ENCODE measurements at regions not wholly inside any gene's neighbourhood (a gene's known extent, or its start where the extent isn't known, plus 50 kb on each side); places are given as distances from the start of the nearest gene placed in this dataset.

DNA sequence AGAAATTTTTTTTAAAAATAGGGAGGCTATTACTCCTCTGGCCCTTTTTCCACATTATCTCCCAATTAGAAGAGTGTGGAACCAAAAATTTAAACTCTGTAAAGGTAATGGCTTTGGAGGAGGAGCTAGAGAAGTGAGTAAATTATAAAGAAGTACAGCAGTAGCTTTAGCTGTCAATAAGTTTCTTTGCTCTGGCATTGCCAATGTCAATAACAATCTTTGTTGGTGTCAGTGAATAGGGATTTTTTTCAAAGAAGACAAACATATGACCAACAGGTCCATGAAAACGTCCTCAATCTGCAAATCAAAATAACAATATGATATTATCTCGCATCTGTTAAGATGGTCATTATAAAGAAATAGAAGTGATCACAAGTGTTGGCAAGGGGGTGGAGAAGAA lies 227.1 kb upstream of the MBL2 start:
- no peak overlapping the region for H3K27ac ChIP-seq (ENCODE audit: low read depth, low read length)
- H3K4me1 ChIP-seq (ENCODE audit: control insufficient read depth, insufficient read depth, low read length, unreplicated experiment): no peaks in the 10 kb centered on the region
- H2AFZ ChIP-seq (ENCODE audit: low read length, unreplicated experiment): no peak overlapping the region
- H3K27me3 ChIP-seq (ENCODE audit: insufficient read depth, low read length): no peaks in the 10 kb centered on the region
- H3K79me2 ChIP-seq (ENCODE audit: control insufficient read depth, insufficient read depth, low read length, unreplicated experiment): no peaks in the 10 kb centered on the region
- H3K4me3 ChIP-seq (ENCODE audit: low read depth, low read length): no peak overlapping the region
- no peaks in the 10 kb centered on the region for H3K36me3 ChIP-seq (ENCODE audit: insufficient read depth, low read length)

DNA sequence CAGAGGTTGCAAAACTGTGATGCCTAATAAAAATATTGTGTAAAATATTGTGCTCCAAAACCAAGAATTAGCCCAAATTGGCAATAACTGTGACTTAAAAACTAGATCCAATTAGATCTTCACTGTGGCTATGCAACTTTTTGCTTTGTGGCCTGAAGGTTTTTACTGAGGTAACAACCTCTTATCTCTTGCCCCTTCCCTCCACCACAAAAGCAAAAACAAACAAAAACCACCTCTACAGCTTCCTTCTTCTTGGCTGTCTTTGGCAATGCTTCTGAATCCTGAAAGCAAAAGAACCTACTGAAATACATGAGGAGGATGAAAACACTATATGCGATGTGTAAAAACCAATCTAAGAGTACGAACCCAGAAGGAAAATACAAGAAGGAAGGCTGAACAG lies 226.7 kb upstream of the MBL2 start:
- Histone ChIP-seq H3K79me2 (ENCODE audit: control insufficient read depth, insufficient read depth, low read length, unreplicated experiment) (no peaks in the 10 kb centered on the region), H3K36me3 (ENCODE audit: insufficient read depth, low read length) (no peaks in the 10 kb centered on the region), H2AFZ (ENCODE audit: low read length, unreplicated experiment) (no peak overlapping the region), H3K27ac (ENCODE audit: low read depth, low read length) (no peak overlapping the region), H3K27me3 (ENCODE audit: insufficient read depth, low read length) (no peaks in the 10 kb centered on the region), H3K4me3 (ENCODE audit: low read depth, low read length) (no peak overlapping the region), H3K4me1 (ENCODE audit: control insufficient read depth, insufficient read depth, low read length, unreplicated experiment) (no peaks in the 10 kb centered on the region)

DNA sequence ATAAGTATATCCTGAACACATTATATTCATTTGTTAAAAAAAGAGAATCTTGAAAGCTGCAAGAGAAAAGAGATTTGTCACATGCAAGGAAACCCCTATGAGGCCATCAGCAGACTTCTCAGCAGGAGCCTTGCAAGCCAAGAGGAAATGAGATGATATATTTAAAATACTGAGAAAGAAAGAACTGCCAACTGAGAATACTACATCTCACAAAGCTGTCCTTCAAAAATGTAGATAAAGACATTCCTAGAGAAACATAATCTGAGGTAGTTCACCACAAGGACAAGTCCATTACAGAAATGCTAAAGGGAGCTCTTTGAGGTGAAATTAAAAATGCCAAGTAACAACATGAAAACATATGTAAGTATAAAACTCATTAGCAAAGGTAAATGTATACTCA lies 224.4 kb upstream of the MBL2 start:
- Histone ChIP-seq H3K79me2 (ENCODE audit: control insufficient read depth, insufficient read depth, low read length, unreplicated experiment) (no peaks in the 10 kb centered on the region), H3K27me3 (ENCODE audit: insufficient read depth, low read length) (no peaks in the 10 kb centered on the region), H2AFZ (ENCODE audit: low read length, unreplicated experiment) (no peak overlapping the region), H3K36me3 (ENCODE audit: insufficient read depth, low read length) (no peaks in the 10 kb centered on the region), H3K4me1 (ENCODE audit: control insufficient read depth, insufficient read depth, low read length, unreplicated experiment) (no peaks in the 10 kb centered on the region), H3K4me3 (ENCODE audit: low read depth, low read length) (no peak overlapping the region), H3K27ac (ENCODE audit: low read depth, low read length) (no peak overlapping the region)

DNA sequence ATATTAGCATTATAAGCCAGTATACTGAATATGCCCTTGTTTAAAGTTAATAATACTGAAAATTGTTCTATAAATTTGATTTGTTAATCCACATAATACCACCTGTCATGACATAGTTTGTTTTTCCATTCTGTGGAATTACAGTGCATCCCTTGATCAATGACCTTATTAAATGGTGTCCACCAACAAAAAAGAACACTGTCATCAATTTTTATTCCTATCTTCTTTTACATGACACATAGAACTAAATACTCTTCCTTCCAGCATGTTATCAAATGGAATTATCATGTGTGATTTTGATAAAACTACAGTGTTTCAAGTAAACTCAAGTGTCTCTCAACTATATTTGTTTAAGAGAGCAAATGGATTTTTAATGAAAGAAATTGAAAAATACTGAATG lies 221.8 kb upstream of the MBL2 start:
- no peak overlapping the region for H3K4me3 ChIP-seq (ENCODE audit: low read depth, low read length)
- no peaks in the 10 kb centered on the region for H3K27me3 ChIP-seq (ENCODE audit: insufficient read depth, low read length)
- no peaks in the 10 kb centered on the region for H3K4me1 ChIP-seq (ENCODE audit: control insufficient read depth, insufficient read depth, low read length, unreplicated experiment)
- no peak overlapping the region for H2AFZ ChIP-seq (ENCODE audit: low read length, unreplicated experiment)
- H3K27ac ChIP-seq (ENCODE audit: low read depth, low read length): no peak overlapping the region
- no peaks in the 10 kb centered on the region for H3K36me3 ChIP-seq (ENCODE audit: insufficient read depth, low read length)
- H3K79me2 ChIP-seq (ENCODE audit: control insufficient read depth, insufficient read depth, low read length, unreplicated experiment): no peaks in the 10 kb centered on the region

DNA sequence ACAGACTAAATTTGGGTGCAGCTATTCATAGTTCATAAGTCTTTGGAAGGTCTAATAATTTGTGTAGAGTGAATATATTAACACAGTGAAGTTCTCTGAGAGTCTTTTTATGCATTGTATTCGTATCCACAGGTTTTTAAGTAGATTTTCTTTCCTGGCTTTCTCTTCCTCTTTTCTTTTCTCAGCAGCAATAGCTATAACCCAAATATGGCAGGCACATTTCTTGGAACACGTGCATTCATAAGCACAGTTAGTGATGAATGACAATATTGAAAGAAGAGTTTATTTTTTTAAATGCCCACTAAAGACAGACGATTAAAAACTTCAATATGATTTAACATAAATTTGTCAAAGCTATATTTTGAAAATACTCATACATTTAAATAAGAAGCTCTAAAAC lies 220.5 kb upstream of the MBL2 start:
- Histone ChIP-seq H3K4me3 (ENCODE audit: low read depth, low read length) (no peak overlapping the region), H2AFZ (ENCODE audit: low read length, unreplicated experiment) (no peak overlapping the region), H3K36me3 (ENCODE audit: insufficient read depth, low read length) (no peaks in the 10 kb centered on the region), H3K27ac (ENCODE audit: low read depth, low read length) (no peak overlapping the region), H3K79me2 (ENCODE audit: control insufficient read depth, insufficient read depth, low read length, unreplicated experiment) (no peaks in the 10 kb centered on the region), H3K27me3 (ENCODE audit: insufficient read depth, low read length) (no peaks in the 10 kb centered on the region), H3K4me1 (ENCODE audit: control insufficient read depth, insufficient read depth, low read length, unreplicated experiment) (no peaks in the 10 kb centered on the region)

DNA sequence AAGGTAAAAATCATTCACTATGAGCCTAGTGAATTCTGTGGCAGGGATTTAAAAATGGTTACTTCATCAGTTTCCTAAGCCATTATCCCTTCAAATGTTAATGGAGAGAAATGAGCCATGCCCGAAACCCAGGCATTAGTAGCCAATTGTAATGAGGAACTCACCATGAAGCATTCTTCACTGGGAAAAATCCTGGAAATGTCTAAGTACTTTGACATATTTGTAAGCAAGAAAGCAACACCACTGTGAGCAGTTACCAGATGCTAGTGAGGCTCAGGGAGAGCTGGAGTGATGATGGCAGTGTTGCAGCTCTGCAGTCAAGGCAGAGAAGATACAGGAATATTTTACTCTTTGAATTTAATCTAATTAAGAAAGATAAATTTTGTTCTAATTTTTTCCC lies 220.0 kb upstream of the MBL2 start:
- H2AFZ ChIP-seq (ENCODE audit: low read length, unreplicated experiment): no peak overlapping the region
- H3K36me3 ChIP-seq (ENCODE audit: insufficient read depth, low read length): no peaks in the 10 kb centered on the region

DNA sequence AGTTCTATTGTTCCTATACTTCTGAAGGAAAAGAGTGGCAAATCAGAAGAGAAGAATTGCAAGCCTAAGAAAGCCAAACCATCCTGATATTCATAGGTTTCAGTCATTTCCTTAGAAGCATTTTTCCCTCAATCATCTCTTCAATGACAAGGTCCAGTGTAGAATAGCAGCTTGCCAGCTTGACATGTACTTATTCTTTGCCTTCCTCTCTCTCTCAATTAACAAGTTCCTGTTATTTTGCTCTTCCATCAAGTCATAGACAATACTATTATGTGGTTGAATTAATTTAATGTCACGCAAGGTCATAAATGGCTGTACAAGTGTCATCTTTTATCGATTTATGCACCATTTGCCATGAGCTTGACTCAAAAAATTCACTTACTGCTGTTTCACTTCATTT lies 216.3 kb upstream of the MBL2 start:
- Histone ChIP-seq H3K4me3 (ENCODE audit: low read depth, low read length) (no peak overlapping the region), H3K79me2 (ENCODE audit: control insufficient read depth, insufficient read depth, low read length, unreplicated experiment) (no peaks in the 10 kb centered on the region)

More for the DNA sequence above, 220.0 kb upstream of the MBL2 start:
- Histone ChIP-seq H3K4me3 (ENCODE audit: low read depth, low read length) (no peak overlapping the region), H3K79me2 (ENCODE audit: control insufficient read depth, insufficient read depth, low read length, unreplicated experiment) (no peaks in the 10 kb centered on the region), H3K27ac (ENCODE audit: low read depth, low read length) (no peak overlapping the region), H3K27me3 (ENCODE audit: insufficient read depth, low read length) (no peaks in the 10 kb centered on the region), H3K4me1 (ENCODE audit: control insufficient read depth, insufficient read depth, low read length, unreplicated experiment) (no peaks in the 10 kb centered on the region)

DNA sequence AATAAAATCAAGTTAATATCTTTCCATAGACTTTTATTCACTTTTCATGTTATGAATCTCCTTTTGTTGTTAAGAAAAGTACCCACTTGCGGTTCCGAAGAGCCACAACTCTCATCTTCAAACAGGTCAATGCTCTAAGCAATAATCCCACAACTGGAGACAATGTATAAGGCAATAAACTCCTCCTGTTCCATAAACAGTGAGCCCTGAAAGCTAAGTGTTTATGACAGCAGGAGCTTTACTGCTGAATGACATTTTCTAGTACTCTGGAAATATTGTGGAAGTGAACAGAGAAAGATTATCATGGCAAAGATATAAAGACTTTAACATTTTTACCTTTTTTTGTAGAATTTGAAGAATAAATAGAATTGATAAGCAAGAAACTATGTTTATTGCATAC lies 213.5 kb upstream of the MBL2 start:
- Histone ChIP-seq H2AFZ (ENCODE audit: low read length, unreplicated experiment) (no peak overlapping the region), H3K27me3 (ENCODE audit: insufficient read depth, low read length) (no peaks in the 10 kb centered on the region), H3K79me2 (ENCODE audit: control insufficient read depth, insufficient read depth, low read length, unreplicated experiment) (no peaks in the 10 kb centered on the region), H3K4me3 (ENCODE audit: low read depth, low read length) (no peak overlapping the region), H3K4me1 (ENCODE audit: control insufficient read depth, insufficient read depth, low read length, unreplicated experiment) (no peaks in the 10 kb centered on the region), H3K27ac (ENCODE audit: low read depth, low read length) (no peak overlapping the region), H3K36me3 (ENCODE audit: insufficient read depth, low read length) (no peaks in the 10 kb centered on the region)

More for the DNA sequence above, 216.3 kb upstream of the MBL2 start:
- H2AFZ ChIP-seq (ENCODE audit: low read length, unreplicated experiment): no peak overlapping the region
- H3K27ac ChIP-seq (ENCODE audit: low read depth, low read length): no peak overlapping the region
- no peaks in the 10 kb centered on the region for H3K36me3 ChIP-seq (ENCODE audit: insufficient read depth, low read length)
- no peaks in the 10 kb centered on the region for H3K27me3 ChIP-seq (ENCODE audit: insufficient read depth, low read length)
- H3K4me1 ChIP-seq (ENCODE audit: control insufficient read depth, insufficient read depth, low read length, unreplicated experiment): no peaks in the 10 kb centered on the region

DNA sequence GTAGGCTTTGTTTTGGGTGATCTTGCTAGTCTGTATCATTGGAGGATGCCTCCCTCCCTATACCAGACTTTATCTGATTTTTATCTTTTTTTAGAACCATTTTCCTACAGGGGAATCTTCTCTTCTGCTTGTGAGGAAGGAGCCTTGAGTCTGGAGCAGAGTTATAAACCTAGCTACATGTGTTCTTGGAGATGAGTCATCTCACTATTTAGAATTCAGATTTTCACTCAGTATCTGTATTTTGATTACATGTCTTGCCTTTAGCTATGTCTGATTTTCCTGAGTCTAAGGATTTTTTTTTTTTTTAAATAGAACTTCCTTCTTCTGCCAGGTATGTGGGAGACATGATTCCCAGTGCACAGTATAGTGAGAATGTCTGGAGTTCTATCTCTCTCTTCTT lies 211.6 kb upstream of the MBL2 start:
- Histone ChIP-seq H3K27ac (ENCODE audit: low read depth, low read length) (no peak overlapping the region), H2AFZ (ENCODE audit: low read length, unreplicated experiment) (no peak overlapping the region), H3K79me2 (ENCODE audit: control insufficient read depth, insufficient read depth, low read length, unreplicated experiment) (no peaks in the 10 kb centered on the region), H3K4me3 (ENCODE audit: low read depth, low read length) (no peak overlapping the region), H3K27me3 (ENCODE audit: insufficient read depth, low read length) (no peaks in the 10 kb centered on the region), H3K36me3 (ENCODE audit: insufficient read depth, low read length) (no peaks in the 10 kb centered on the region), H3K4me1 (ENCODE audit: control insufficient read depth, insufficient read depth, low read length, unreplicated experiment) (no peaks in the 10 kb centered on the region)

DNA sequence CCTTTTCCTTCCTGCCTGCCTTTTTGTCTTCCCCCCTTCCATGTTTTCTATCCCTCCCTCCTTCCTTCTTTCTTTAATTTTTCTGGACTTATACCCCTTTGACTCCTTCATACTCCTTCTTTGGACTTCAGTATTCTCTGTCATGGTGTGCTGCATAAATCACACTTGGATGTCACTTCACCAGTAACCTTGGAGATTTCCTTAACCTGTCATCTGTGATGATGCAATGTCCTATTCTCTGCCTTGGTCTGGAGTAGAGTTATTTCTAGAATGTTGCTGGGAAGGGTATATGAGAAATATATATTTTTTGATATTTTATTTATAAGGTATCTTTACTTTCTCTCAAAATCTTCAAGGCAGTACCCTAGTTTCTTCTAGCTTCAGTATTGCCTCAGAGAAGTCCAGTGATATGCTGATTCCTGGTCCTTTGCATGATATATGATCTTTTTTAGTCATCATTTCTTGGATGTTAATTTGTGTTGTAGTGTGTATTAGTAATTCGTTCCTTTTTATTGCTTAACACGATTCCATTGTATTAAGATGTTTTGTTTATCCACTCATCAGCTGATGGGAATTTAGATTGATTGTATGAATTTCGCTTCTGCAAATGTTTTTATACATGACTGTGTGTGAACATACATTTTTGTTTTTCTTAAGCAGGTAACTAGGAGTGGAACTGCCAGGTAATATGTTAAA lies 206.9 kb upstream of the MBL2 start:
- H3K27ac ChIP-seq (ENCODE audit: low read depth, low read length): no peak overlapping the region
- no peaks in the 10 kb centered on the region for H3K27me3 ChIP-seq (ENCODE audit: insufficient read depth, low read length)
- no peak overlapping the region for H2AFZ ChIP-seq (ENCODE audit: low read length, unreplicated experiment)
- no peak overlapping the region for H3K4me3 ChIP-seq (ENCODE audit: low read depth, low read length)
- no peaks in the 10 kb centered on the region for H3K79me2 ChIP-seq (ENCODE audit: control insufficient read depth, insufficient read depth, low read length, unreplicated experiment)
- H3K4me1 ChIP-seq (ENCODE audit: control insufficient read depth, insufficient read depth, low read length, unreplicated experiment): no peaks in the 10 kb centered on the region
- H3K36me3 ChIP-seq (ENCODE audit: insufficient read depth, low read length): no peaks in the 10 kb centered on the region

DNA sequence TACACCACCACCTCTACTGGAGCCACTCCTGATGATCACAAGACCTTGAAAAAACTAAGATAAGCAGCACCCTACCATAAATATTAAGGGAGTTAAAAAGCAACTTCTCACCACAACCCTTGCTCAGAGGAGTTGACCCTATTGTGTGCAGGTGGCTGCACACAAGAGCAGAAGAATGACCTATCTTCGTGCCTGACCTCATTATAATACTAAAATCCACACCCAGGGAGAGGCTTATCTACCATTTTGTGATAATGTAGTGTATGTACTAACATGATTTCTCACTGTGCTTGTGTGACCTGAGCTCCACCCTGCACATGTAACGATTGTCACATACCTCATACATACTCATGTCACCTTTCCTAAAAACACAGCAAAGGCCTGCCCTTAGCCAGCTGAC lies 205.0 kb upstream of the MBL2 start:
- H3K79me2 ChIP-seq (ENCODE audit: control insufficient read depth, insufficient read depth, low read length, unreplicated experiment): no peaks in the 10 kb centered on the region
- H3K4me1 ChIP-seq (ENCODE audit: control insufficient read depth, insufficient read depth, low read length, unreplicated experiment): no peaks in the 10 kb centered on the region
- no peaks in the 10 kb centered on the region for H3K27me3 ChIP-seq (ENCODE audit: insufficient read depth, low read length)
- H3K36me3 ChIP-seq (ENCODE audit: insufficient read depth, low read length): no peaks in the 10 kb centered on the region
- H2AFZ ChIP-seq (ENCODE audit: low read length, unreplicated experiment): no peak overlapping the region
- no peak overlapping the region for H3K27ac ChIP-seq (ENCODE audit: low read depth, low read length)
- no peak overlapping the region for H3K4me3 ChIP-seq (ENCODE audit: low read depth, low read length)

All from ACC112 (cell line).